GM23338 (cell line): ENCODE measurements at regions not wholly inside any gene's neighbourhood (a gene's known extent, or its start where the extent isn't known, plus 50 kb on each side); places are given as distances from the start of the nearest gene placed in this dataset.

Source experiments
- ATAC-seq: fragments of 200-7000 bp; cut with Tn5 transposase; 3 replicates; pipeline ENCODE4 v1.9.1; 2020
- DNase-seq: peaks from one replicate; pipeline ENCODE4 v3.0.0-alpha.2; 2015; ENCODE audit warnings: low spot score
- H2AFZ ChIP-seq: fragments of 200-600 bp; sonication (generic); 2 replicates; pipeline ENCODE4 v1.8.0; 2016; ENCODE audit warnings: antibody characterized with exemption, mild to moderate bottlenecking, moderate library complexity
- H3F3A ChIP-seq: fragments of 200-600 bp; sonication (generic); replicated peaks from 2 replicates; pipeline ENCODE4 v1.8.0; 2017; ENCODE audit warnings: antibody characterized with exemption, mixed run types, low read depth
- H3K27ac ChIP-seq: fragments of 200-600 bp; sonication (generic); 2 replicates; pipeline ENCODE4 v1.6.1; 2016; ENCODE audit warnings: low read depth
- H3K27me3 ChIP-seq: fragments of 200-600 bp; sonication (generic); 2 replicates; pipeline ENCODE4 v1.8.0; 2016; ENCODE audit warnings: mild to moderate bottlenecking, mixed run types, moderate library complexity; ENCODE audit not compliant: insufficient read depth
- H3K36me3 ChIP-seq: fragments of 200-600 bp; sonication (generic); 2 replicates; pipeline ENCODE4 v1.8.0; 2016; ENCODE audit warnings: mild to moderate bottlenecking; ENCODE audit not compliant: insufficient read depth
- H3K4me1 ChIP-seq: fragments of 200-600 bp; sonication (generic); 2 replicates; pipeline ENCODE4 v1.8.0; 2016; ENCODE audit warnings: mild to moderate bottlenecking, moderate library complexity; ENCODE audit not compliant: insufficient read depth
- H3K4me2 ChIP-seq: fragments of 200-600 bp; sonication (generic); 2 replicates; pipeline ENCODE4 v1.7.1; 2017; ENCODE audit warnings: mixed run types
- H3K4me3 ChIP-seq: fragments of 200-600 bp; sonication (generic); 2 replicates; pipeline ENCODE4 v1.6.1; 2016; ENCODE audit warnings: mixed run types
- H3K79me2 ChIP-seq: fragments of 200-600 bp; sonication (generic); replicated peaks from 2 replicates; pipeline ENCODE4 v1.8.0; 2017; ENCODE audit warnings: mild to moderate bottlenecking; ENCODE audit not compliant: insufficient read depth
- H3K9me2 ChIP-seq: fragments of 200-600 bp; sonication (generic); 2 replicates; pipeline ENCODE4 v1.8.0; 2017; ENCODE audit not compliant: insufficient read depth
- H4K20me1 ChIP-seq: fragments of 200-600 bp; sonication (generic); replicated peaks from 2 replicates; pipeline ENCODE4 v1.8.0; 2017; ENCODE audit warnings: mild to moderate bottlenecking; ENCODE audit not compliant: insufficient read depth
- H3K27ac Mint-ChIP-seq: 2 replicates; pipeline ENCODE4 v1.8.0; 2020; ENCODE audit warnings: inconsistent platforms, mild to moderate bottlenecking, moderate library complexity, mixed read lengths
- H3K27me3 Mint-ChIP-seq: 3 replicates; pipeline ENCODE4 v1.8.0; 2022; ENCODE audit warnings: low read depth, mild to moderate bottlenecking, moderate library complexity, mixed read lengths, inconsistent platforms; ENCODE audit not compliant: insufficient read depth, poor library complexity
- H3K36me3 Mint-ChIP-seq: 3 replicates; pipeline ENCODE4 v1.8.0; 2021; ENCODE audit warnings: low read depth, mild to moderate bottlenecking, inconsistent platforms, moderate library complexity, mixed read lengths
- H3K4me1 Mint-ChIP-seq: 3 replicates; pipeline ENCODE4 v1.8.0; 2020; ENCODE audit warnings: mild to moderate bottlenecking, inconsistent platforms, mixed read lengths
- H3K4me3 Mint-ChIP-seq: 3 replicates; pipeline ENCODE4 v1.8.0; 2021; ENCODE audit warnings: moderate library complexity, mild to moderate bottlenecking, inconsistent platforms, mixed read lengths
- H3K9me3 Mint-ChIP-seq: 3 replicates; pipeline ENCODE4 v1.8.0; 2020; ENCODE audit warnings: moderate library complexity, mild to moderate bottlenecking, inconsistent platforms, mixed read lengths
- CREB1 ChIP-seq: fragments of 250-450 bp; sonication (Bioruptor Pico); IDR thresholded peaks from 2 replicates; pipeline ENCODE4 v1.5.0; 2020; ENCODE audit warnings: low read depth, mild to moderate bottlenecking, moderate library complexity
- EZH2 ChIP-seq: fragments of 200-600 bp; sonication (generic); IDR thresholded peaks from one replicate; pipeline ENCODE4 v1.8.0; 2017; ENCODE audit warnings: antibody characterized with exemption, mild to moderate bottlenecking, low read depth; ENCODE audit not compliant: unreplicated experiment
- EZH2phosphoT487 ChIP-seq: fragments of 200-600 bp; sonication (generic); IDR thresholded peaks from one replicate; pipeline ENCODE4 v1.8.1; 2018; ENCODE audit warnings: antibody characterized with exemption; ENCODE audit not compliant: unreplicated experiment
- JUNB ChIP-seq: IDR thresholded peaks from one replicate; pipeline ENCODE4 v1.6.1; 2016; ENCODE audit warnings: antibody characterized with exemption; ENCODE audit not compliant: unreplicated experiment
- NANOG ChIP-seq: IDR thresholded peaks from 2 replicates; pipeline ENCODE4 v1.6.1; 2016; ENCODE audit warnings: antibody characterized with exemption, borderline replicate concordance
- POLR2AphosphoS5 ChIP-seq: IDR thresholded peaks from 2 replicates; pipeline ENCODE4 v1.6.1; 2016; ENCODE audit warnings: antibody characterized with exemption, low read depth
- STAT1 ChIP-seq: IDR thresholded peaks from one replicate; pipeline ENCODE4 v1.6.1; 2016; ENCODE audit warnings: antibody characterized with exemption; ENCODE audit not compliant: unreplicated experiment
- ZNF114 ChIP-seq: fragments of 250-450 bp; sonication (Bioruptor Pico); IDR thresholded peaks from 2 replicates; pipeline ENCODE4 v1.5.0; 2020; ENCODE audit warnings: mild to moderate bottlenecking, moderate library complexity
- ZNF331 ChIP-seq: fragments of 250-450 bp; sonication (Bioruptor Pico); IDR thresholded peaks from 2 replicates; pipeline ENCODE4 v1.5.0; 2020; ENCODE audit warnings: low read depth, mild to moderate bottlenecking, moderate library complexity
- TF ChIP-seq, protein P1 (sequence below), 2 experiments: fragments of 200-600 bp in 1 of 2; sonication (generic) in 1 of 2; conservative IDR thresholded peaks; 2 replicates each; pipeline versions ENCODE4 v1.5.1 to v1.6.1; 2016 to 2017; ENCODE audit warnings: antibody characterized with exemption in 2 of 2, low read depth in 2 of 2, mild to moderate bottlenecking in 2 of 2, moderate library complexity in 1 of 2
- TF ChIP-seq, protein P2 (sequence below): IDR thresholded peaks from one replicate; pipeline ENCODE4 v1.6.1; 2018; ENCODE audit warnings: antibody characterized with exemption; ENCODE audit not compliant: unreplicated experiment
- TF ChIP-seq, protein P3 (sequence below): IDR thresholded peaks from 2 replicates; pipeline ENCODE4 v1.6.1; 2016; ENCODE audit warnings: antibody characterized with exemption

DNA sequence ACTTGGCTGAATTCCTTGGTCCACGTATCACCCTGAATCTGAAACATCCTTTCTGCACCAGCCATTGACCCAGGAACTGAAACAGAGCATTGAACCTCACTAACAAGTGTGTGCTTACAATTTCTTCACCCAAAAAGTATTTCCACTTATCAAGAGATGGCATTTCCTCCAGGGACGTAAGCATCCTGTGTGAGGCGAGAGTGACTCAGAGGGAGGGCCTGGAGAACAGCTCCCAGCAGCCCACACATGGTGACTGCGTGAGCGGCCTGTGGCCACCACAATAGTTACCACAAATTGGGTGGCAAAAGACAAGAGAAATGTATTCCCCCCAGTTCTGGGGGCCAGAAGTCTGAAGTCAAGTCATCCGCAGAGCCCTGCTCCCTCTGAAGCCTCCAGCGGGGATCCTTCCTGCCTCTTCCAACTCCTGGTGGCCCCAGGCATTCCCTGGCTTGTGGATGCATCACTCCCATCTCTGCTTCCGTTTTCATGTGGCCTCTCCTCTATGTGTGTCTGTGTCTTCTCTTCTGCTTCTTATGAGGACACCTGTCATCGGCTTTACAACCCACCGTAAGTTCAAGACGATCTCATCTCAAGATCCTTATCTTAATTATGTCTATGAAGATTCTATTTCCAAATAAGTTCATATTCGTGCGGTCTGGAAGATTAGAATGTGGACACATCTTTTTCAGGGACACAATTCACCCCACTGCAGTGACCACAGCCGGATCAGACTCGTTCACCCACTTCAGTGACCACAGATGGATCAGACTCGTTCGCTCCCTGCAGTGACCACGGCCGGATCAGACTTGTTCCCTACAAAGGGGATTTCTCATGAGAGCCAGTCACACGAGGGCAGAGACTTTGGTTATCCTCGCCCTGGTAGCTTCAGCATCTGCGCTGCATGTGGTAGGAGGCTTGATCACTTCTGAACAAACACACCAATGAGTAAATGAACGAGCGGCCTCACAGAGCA is 122.6 kb upstream of the FOXF1 start:
- Mint-ChIP-seq H3K36me3 (no peaks in the 10 kb centered on the region), H3K4me3 (no peak overlapping the region), H3K27me3 (peaks cover 5% of the 10 kb centered on the region), H3K4me1 (peaks cover 8% of the 10 kb centered on the region), H3K9me3 (no peaks in the 10 kb centered on the region; the same call in 2 of the 3 replicates), H3K27ac (no peak overlapping the region)
- Histone ChIP-seq H3K4me1 (no peaks in the 10 kb centered on the region), H2AFZ (no peak overlapping the region), H3K36me3 (no peaks in the 10 kb centered on the region), H3K4me3 (no peak overlapping the region), H3K27me3 (no peaks in the 10 kb centered on the region), H3F3A (no peaks in the 10 kb centered on the region), H4K20me1 (no peaks in the 10 kb centered on the region), H3K4me2 (no peak overlapping the region), H3K79me2 (no peaks in the 10 kb centered on the region), H3K9me2 (no peaks in the 10 kb centered on the region), H3K27ac (no peak overlapping the region)
- TF ChIP-seq, protein P1, sequence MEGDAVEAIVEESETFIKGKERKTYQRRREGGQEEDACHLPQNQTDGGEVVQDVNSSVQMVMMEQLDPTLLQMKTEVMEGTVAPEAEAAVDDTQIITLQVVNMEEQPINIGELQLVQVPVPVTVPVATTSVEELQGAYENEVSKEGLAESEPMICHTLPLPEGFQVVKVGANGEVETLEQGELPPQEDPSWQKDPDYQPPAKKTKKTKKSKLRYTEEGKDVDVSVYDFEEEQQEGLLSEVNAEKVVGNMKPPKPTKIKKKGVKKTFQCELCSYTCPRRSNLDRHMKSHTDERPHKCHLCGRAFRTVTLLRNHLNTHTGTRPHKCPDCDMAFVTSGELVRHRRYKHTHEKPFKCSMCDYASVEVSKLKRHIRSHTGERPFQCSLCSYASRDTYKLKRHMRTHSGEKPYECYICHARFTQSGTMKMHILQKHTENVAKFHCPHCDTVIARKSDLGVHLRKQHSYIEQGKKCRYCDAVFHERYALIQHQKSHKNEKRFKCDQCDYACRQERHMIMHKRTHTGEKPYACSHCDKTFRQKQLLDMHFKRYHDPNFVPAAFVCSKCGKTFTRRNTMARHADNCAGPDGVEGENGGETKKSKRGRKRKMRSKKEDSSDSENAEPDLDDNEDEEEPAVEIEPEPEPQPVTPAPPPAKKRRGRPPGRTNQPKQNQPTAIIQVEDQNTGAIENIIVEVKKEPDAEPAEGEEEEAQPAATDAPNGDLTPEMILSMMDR (conservative IDR thresholded peaks at IDR 0.05; ENCODE audit: low read depth in 2 of 2), result no peak
- TF ChIP-seq EZH2 (no peak), POLR2AphosphoS5 (no peak), JUNB (no peak), ZNF114 (CRISPR knock-in tag) (no peak), EZH2phosphoT487 (no peak), ZNF331 (CRISPR knock-in tag) (no peak), STAT1 (no peak), NANOG (no peak), CREB1 (CRISPR knock-in tag) (no peak)
- TF ChIP-seq, protein P2, sequence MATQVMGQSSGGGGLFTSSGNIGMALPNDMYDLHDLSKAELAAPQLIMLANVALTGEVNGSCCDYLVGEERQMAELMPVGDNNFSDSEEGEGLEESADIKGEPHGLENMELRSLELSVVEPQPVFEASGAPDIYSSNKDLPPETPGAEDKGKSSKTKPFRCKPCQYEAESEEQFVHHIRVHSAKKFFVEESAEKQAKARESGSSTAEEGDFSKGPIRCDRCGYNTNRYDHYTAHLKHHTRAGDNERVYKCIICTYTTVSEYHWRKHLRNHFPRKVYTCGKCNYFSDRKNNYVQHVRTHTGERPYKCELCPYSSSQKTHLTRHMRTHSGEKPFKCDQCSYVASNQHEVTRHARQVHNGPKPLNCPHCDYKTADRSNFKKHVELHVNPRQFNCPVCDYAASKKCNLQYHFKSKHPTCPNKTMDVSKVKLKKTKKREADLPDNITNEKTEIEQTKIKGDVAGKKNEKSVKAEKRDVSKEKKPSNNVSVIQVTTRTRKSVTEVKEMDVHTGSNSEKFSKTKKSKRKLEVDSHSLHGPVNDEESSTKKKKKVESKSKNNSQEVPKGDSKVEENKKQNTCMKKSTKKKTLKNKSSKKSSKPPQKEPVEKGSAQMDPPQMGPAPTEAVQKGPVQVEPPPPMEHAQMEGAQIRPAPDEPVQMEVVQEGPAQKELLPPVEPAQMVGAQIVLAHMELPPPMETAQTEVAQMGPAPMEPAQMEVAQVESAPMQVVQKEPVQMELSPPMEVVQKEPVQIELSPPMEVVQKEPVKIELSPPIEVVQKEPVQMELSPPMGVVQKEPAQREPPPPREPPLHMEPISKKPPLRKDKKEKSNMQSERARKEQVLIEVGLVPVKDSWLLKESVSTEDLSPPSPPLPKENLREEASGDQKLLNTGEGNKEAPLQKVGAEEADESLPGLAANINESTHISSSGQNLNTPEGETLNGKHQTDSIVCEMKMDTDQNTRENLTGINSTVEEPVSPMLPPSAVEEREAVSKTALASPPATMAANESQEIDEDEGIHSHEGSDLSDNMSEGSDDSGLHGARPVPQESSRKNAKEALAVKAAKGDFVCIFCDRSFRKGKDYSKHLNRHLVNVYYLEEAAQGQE, result no peak
- TF ChIP-seq, protein P3, sequence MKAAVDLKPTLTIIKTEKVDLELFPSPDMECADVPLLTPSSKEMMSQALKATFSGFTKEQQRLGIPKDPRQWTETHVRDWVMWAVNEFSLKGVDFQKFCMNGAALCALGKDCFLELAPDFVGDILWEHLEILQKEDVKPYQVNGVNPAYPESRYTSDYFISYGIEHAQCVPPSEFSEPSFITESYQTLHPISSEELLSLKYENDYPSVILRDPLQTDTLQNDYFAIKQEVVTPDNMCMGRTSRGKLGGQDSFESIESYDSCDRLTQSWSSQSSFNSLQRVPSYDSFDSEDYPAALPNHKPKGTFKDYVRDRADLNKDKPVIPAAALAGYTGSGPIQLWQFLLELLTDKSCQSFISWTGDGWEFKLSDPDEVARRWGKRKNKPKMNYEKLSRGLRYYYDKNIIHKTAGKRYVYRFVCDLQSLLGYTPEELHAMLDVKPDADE, result no peak
- ATAC-seq, result no peak
- DNase-seq, result no peak
